ENCODE measurements at regions not wholly inside any gene's neighbourhood (a gene's known extent, or its start where the extent isn't known, plus 50 kb on each side); places are given as distances from the start of the nearest gene placed in this dataset.
"Not testable (repeated sequence)": the region's sequence is repeated elsewhere in the genome, so short reads cannot be mapped to it uniquely, and the experiment has no call there.

- no peaks in the 10 kb centered on the region for H3K36me3 ChIP-seq (ENCODE audit: insufficient read depth, low read length)
- no peak overlapping the region for H3K4me3 Mint-ChIP-seq
- no peaks in the 10 kb centered on the region for H3K4me1 Mint-ChIP-seq
- peaks cover 0 to 6% (median 4%) of the 10 kb centered on the region in 8 donors for H3K9me3 Mint-ChIP-seq
- intact Hi-C loops (cut with micrococcal nuclease) = no loop called here
- H3K4me3 ChIP-seq (ENCODE audit: low read length in 2 of 2) = no peak overlapping the region
- no peak overlapping the region for H3K27ac ChIP-seq (ENCODE audit: low read depth, low read length)
- no peak overlapping the region for H3K27ac Mint-ChIP-seq
- H3K4me1 ChIP-seq (ENCODE audit: insufficient read depth, low read length) = no peaks in the 10 kb centered on the region
- no peak for DNase-seq
- ChIA-PET POLR2A (ENCODE audit: partially characterized antibody) (no interaction called here), CTCF (ENCODE audit: partially characterized antibody) (no interaction called here)
- no peaks in the 10 kb centered on the region for H3K27me3 ChIP-seq (ENCODE audit: insufficient read depth, low read length)
- no peaks in the 10 kb centered on the region for H3K9me3 ChIP-seq (ENCODE audit: control insufficient read depth in 1 of 2, low read length in 2 of 2)
- H3K36me3 Mint-ChIP-seq = no peaks in the 10 kb centered on the region
- H3K27me3 Mint-ChIP-seq = peaks cover 2 to 4% of the 10 kb centered on the region in 2 donors
These were observed 90.6 kb upstream of the SLC25A48 start for GRCh38 chr5:135743705-135744411.

- no peak overlapping the region for H3K27ac Mint-ChIP-seq
- H3K27me3 Mint-ChIP-seq = peaks cover 2 to 4% of the 10 kb centered on the region in 2 donors
- CTCF ChIA-PET (ENCODE audit: partially characterized antibody) = no interaction called here
- Histone ChIP-seq H3K36me3 (ENCODE audit: insufficient read depth, low read length) (no peaks in the 10 kb centered on the region), H3K27ac (ENCODE audit: low read depth, low read length) (no peak overlapping the region), H3K9me3 (ENCODE audit: control insufficient read depth in 1 of 2, low read length in 2 of 2) (no peaks in the 10 kb centered on the region), H3K27me3 (ENCODE audit: insufficient read depth, low read length) (no peaks in the 10 kb centered on the region), H3K4me1 (ENCODE audit: insufficient read depth, low read length) (no peaks in the 10 kb centered on the region), H3K4me3 (ENCODE audit: low read length in 2 of 2) (no peak overlapping the region)
- no peak overlapping the region for H3K4me3 Mint-ChIP-seq
- H3K9me3 Mint-ChIP-seq = peaks cover 0 to 6% (median 4%) of the 10 kb centered on the region in 8 donors
- POLR2A ChIA-PET (ENCODE audit: partially characterized antibody) = no interaction called here
- H3K36me3 Mint-ChIP-seq = no peaks in the 10 kb centered on the region
- intact Hi-C loops (cut with micrococcal nuclease) = no loop called here
- DNase-seq = no peak
- no peaks in the 10 kb centered on the region for H3K4me1 Mint-ChIP-seq
These were observed 91.3 kb upstream of the SLC25A48 start for GRCh38 chr5:135743181-135743580.

GRCh38 chr5:135742240-135742639 is 92.2 kb upstream of the SLC25A48 start:
- H3K27ac ChIP-seq (ENCODE audit: low read depth, low read length); H3K9me3 Mint-ChIP-seq; H3K4me3 ChIP-seq (ENCODE audit: low read length in 2 of 2); CTCF ChIA-PET (ENCODE audit: partially characterized antibody); H3K36me3 ChIP-seq (ENCODE audit: insufficient read depth, low read length); H3K4me1 Mint-ChIP-seq; intact Hi-C loops (cut with micrococcal nuclease); H3K27me3 ChIP-seq (ENCODE audit: insufficient read depth, low read length); H3K27ac Mint-ChIP-seq; DNase-seq; POLR2A ChIA-PET (ENCODE audit: partially characterized antibody); H3K36me3 Mint-ChIP-seq; H3K4me3 Mint-ChIP-seq; H3K27me3 Mint-ChIP-seq; H3K4me1 ChIP-seq (ENCODE audit: insufficient read depth, low read length); H3K9me3 ChIP-seq (ENCODE audit: control insufficient read depth in 1 of 2, low read length in 2 of 2): not testable (repeated sequence)

GRCh38 chr5:135741040-135741439 is 93.4 kb upstream of the SLC25A48 start:
- H3K27ac ChIP-seq (ENCODE audit: low read depth, low read length) = no peak overlapping the region
- H3K4me3 ChIP-seq (ENCODE audit: low read length in 2 of 2) = no peak overlapping the region
- no peaks in the 10 kb centered on the region for H3K36me3 Mint-ChIP-seq
- ChIA-PET POLR2A (ENCODE audit: partially characterized antibody) (no interaction called here), CTCF (ENCODE audit: partially characterized antibody) (no interaction called here)
- no peak overlapping the region for H3K27ac Mint-ChIP-seq
- intact Hi-C loops (cut with micrococcal nuclease) = no loop called here
- no peak overlapping the region for H3K4me3 Mint-ChIP-seq
- no peaks in the 10 kb centered on the region for H3K9me3 ChIP-seq (ENCODE audit: control insufficient read depth in 1 of 2, low read length in 2 of 2)
- no peaks in the 10 kb centered on the region for H3K4me1 Mint-ChIP-seq
- no peaks in the 10 kb centered on the region for H3K36me3 ChIP-seq (ENCODE audit: insufficient read depth, low read length)
- H3K4me1 ChIP-seq (ENCODE audit: insufficient read depth, low read length) = no peaks in the 10 kb centered on the region
- no peak for DNase-seq
- H3K9me3 Mint-ChIP-seq = peaks cover 0 to 6% (median 2%) of the 10 kb centered on the region in 8 donors
- peaks cover 2 to 4% of the 10 kb centered on the region in 2 donors for H3K27me3 Mint-ChIP-seq
- H3K27me3 ChIP-seq (ENCODE audit: insufficient read depth, low read length) = no peaks in the 10 kb centered on the region

- Histone ChIP-seq H3K36me3 (ENCODE audit: insufficient read depth, low read length) (no peaks in the 10 kb centered on the region), H3K4me1 (ENCODE audit: insufficient read depth, low read length) (no peaks in the 10 kb centered on the region), H3K9me3 (ENCODE audit: control insufficient read depth in 1 of 2, low read length in 2 of 2) (no peaks in the 10 kb centered on the region), H3K4me3 (ENCODE audit: low read length in 2 of 2) (no peak overlapping the region), H3K27ac (ENCODE audit: low read depth, low read length) (no peak overlapping the region), H3K27me3 (ENCODE audit: insufficient read depth, low read length) (no peaks in the 10 kb centered on the region)
- H3K27me3 Mint-ChIP-seq = peaks cover 5 to 6% of the 10 kb centered on the region in 2 donors
- H3K4me1 Mint-ChIP-seq = no peaks in the 10 kb centered on the region
- CTCF ChIA-PET (ENCODE audit: partially characterized antibody) = no interaction called here
- no peak overlapping the region for H3K4me3 Mint-ChIP-seq
- no peak for DNase-seq
- no peaks in the 10 kb centered on the region for H3K36me3 Mint-ChIP-seq
- POLR2A ChIA-PET (ENCODE audit: partially characterized antibody) = no interaction called here
- H3K9me3 Mint-ChIP-seq = peaks cover 0 to 5% (median 1%) of the 10 kb centered on the region in 8 donors
- intact Hi-C loops (cut with micrococcal nuclease) = no loop called here
- H3K27ac Mint-ChIP-seq = no peak overlapping the region
These were observed 94.0 kb upstream of the SLC25A48 start for GRCh38 chr5:135740475-135740874.

GRCh38 chr5:135739383-135739981 is 95.0 kb upstream of the SLC25A48 start:
- POLR2A ChIA-PET (ENCODE audit: partially characterized antibody) = no interaction called here

GRCh38 chr5:135738564-135738875 is 95.9 kb upstream of the SLC25A48 start:
- H3K9me3 ChIP-seq (ENCODE audit: control insufficient read depth in 1 of 2, low read length in 2 of 2) = no peaks in the 10 kb centered on the region
- no peaks in the 10 kb centered on the region for H3K36me3 ChIP-seq (ENCODE audit: insufficient read depth, low read length)
- intact Hi-C loops (cut with micrococcal nuclease) = no loop called here
- no peaks in the 10 kb centered on the region for H3K4me1 Mint-ChIP-seq
- DNase-seq = no peak
- peaks cover 0 to 4% (median 0%) of the 10 kb centered on the region in 8 donors for H3K9me3 Mint-ChIP-seq
- no peaks in the 10 kb centered on the region for H3K4me1 ChIP-seq (ENCODE audit: insufficient read depth, low read length)
- H3K4me3 ChIP-seq (ENCODE audit: low read length in 2 of 2) = no peak overlapping the region
- H3K27me3 Mint-ChIP-seq = peaks cover 5 to 7% of the 10 kb centered on the region in 2 donors
- H3K27me3 ChIP-seq (ENCODE audit: insufficient read depth, low read length) = no peaks in the 10 kb centered on the region
- H3K27ac ChIP-seq (ENCODE audit: low read depth, low read length) = no peak overlapping the region
- ChIA-PET POLR2A (ENCODE audit: partially characterized antibody) (no interaction called here), CTCF (ENCODE audit: partially characterized antibody) (no interaction called here)
- no peak overlapping the region for H3K27ac Mint-ChIP-seq
- no peak overlapping the region for H3K4me3 Mint-ChIP-seq
- no peaks in the 10 kb centered on the region for H3K36me3 Mint-ChIP-seq

More at GRCh38 chr5:135739383-135739981, 95.0 kb upstream of the SLC25A48 start:
- Histone ChIP-seq H3K4me3 (ENCODE audit: low read length in 2 of 2) (no peak overlapping the region), H3K27me3 (ENCODE audit: insufficient read depth, low read length) (no peaks in the 10 kb centered on the region), H3K27ac (ENCODE audit: low read depth, low read length) (no peak overlapping the region), H3K4me1 (ENCODE audit: insufficient read depth, low read length) (no peaks in the 10 kb centered on the region), H3K9me3 (ENCODE audit: control insufficient read depth in 1 of 2, low read length in 2 of 2) (no peaks in the 10 kb centered on the region), H3K36me3 (ENCODE audit: insufficient read depth, low read length) (no peaks in the 10 kb centered on the region)
- H3K27me3 Mint-ChIP-seq = peaks cover 5 to 7% of the 10 kb centered on the region in 2 donors
- H3K4me1 Mint-ChIP-seq = no peaks in the 10 kb centered on the region
- no peaks in the 10 kb centered on the region for H3K36me3 Mint-ChIP-seq
- no peak for DNase-seq
- H3K4me3 Mint-ChIP-seq = no peak overlapping the region
- no peak overlapping the region for H3K27ac Mint-ChIP-seq
- H3K9me3 Mint-ChIP-seq = peaks cover 0 to 4% (median 0%) of the 10 kb centered on the region in 8 donors
- CTCF ChIA-PET (ENCODE audit: partially characterized antibody) = no interaction called here
- intact Hi-C loops (cut with micrococcal nuclease) = no loop called here
